GM12875 (cell line): ENCODE measurements at regions not wholly inside any gene's neighbourhood (a gene's known extent, or its start where the extent isn't known, plus 50 kb on each side); places are given as distances from the start of the nearest gene placed in this dataset.

Experiments
- H3K4me3 ChIP-seq: one replicate; pipeline ENCODE4 v1.5.1; 2011; ENCODE audit warnings: low read depth, low read length, control low read depth
- CTCF ChIP-seq: IDR thresholded peaks from 2 replicates; pipeline ENCODE4 v1.5.1; 2011; ENCODE audit warnings: low read depth, mild to moderate bottlenecking, control low read depth, inconsistent platforms, low read length, moderate library complexity, borderline replicate concordance; ENCODE audit not compliant: insufficient read depth

- TF ChIP-seq CTCF = no peak
Observed at GRCh38 chr12:78519422-78519821, 345.2 kb upstream of the SYT1 start.

GRCh38 chr12:78530100-78530765 lies 334.3 kb upstream of the SYT1 start:
- no peak for TF ChIP-seq CTCF

More at GRCh38 chr12:78519422-78519821, 345.2 kb upstream of the SYT1 start:
- no peak overlapping the region for H3K4me3 ChIP-seq

DNA sequence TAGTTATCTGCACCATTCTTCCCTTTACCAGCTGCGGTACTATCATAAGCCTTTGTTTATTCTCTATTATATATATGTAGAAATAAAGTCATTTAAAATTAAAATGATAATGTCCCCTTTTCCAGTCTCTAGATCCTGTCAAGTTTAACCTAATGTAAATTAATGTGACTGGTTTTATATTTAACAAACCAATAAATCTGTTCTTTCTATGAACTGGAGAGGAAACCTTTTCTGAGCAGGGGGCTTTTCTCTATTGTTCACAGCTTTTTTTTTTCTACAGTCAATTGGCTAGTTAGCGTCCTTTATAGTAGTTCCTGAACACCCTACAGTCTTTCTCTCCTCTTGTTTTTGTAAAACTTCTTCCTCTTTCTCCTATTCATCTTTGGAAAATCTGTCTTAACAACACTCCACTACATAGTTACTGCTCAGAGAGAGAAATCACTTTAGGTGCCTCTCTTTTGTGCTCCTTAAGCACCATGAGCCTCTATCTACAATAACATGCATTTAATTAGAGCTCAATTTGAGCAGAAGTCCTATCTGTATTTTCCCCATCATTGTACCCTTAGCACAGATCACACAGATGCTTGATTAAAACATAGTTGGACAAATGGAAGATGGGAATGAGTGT lies 332.6 kb upstream of the SYT1 start:
- no peak overlapping the region for H3K4me3 ChIP-seq
- no peak for TF ChIP-seq CTCF

More at GRCh38 chr12:78530100-78530765, 334.3 kb upstream of the SYT1 start:
- H3K4me3 ChIP-seq = no peak overlapping the region

DNA sequence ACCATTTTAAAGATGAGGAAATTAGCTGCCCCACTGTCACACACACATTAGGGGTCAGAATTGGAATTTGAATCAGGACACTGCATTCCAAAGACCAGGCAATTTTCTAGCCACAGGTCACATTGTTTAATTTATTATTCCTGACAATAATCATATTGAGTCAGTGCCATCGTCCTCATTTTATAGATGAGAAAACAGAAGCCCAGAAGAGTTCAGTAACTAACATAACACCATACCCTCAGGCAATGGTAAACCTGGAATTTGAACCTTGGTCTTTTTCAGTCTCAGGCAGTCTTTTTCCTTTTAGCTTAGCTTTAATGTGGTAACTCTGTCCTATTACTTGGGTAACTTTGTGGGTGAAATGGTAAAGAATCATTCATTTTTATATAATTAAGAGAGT lies 330.3 kb upstream of the SYT1 start:
- no peak for TF ChIP-seq CTCF
- no peak overlapping the region for H3K4me3 ChIP-seq

GRCh38 chr12:78540606-78541336 lies 323.8 kb upstream of the SYT1 start:
- no peak for TF ChIP-seq CTCF

GRCh38 chr12:78550831-78551230 lies 313.7 kb upstream of the SYT1 start:
- H3K4me3 ChIP-seq = no peak overlapping the region
- no peak for TF ChIP-seq CTCF

More at GRCh38 chr12:78540606-78541336, 323.8 kb upstream of the SYT1 start:
- H3K4me3 ChIP-seq = no peak overlapping the region
